Epithelial cell of esophagus (primary cell): ENCODE measurements at regions not wholly inside any gene's neighbourhood (a gene's known extent, or its start where the extent isn't known, plus 50 kb on each side); places are given as distances from the start of the nearest gene placed in this dataset.

Experiments used
- DNase-seq: peaks from one replicate; pipeline ENCODE4 v3.0.0; 2010; ENCODE audit warnings: low read depth
- H3K4me3 ChIP-seq: 2 replicates; pipeline ENCODE4 v1.5.1; 2011; ENCODE audit warnings: mild to moderate bottlenecking, low read length, control low read depth
- CTCF ChIP-seq: IDR thresholded peaks from 2 replicates; pipeline ENCODE4 v1.5.1; 2011; ENCODE audit warnings: low read depth, mild to moderate bottlenecking, low read length, control low read depth, inconsistent platforms; ENCODE audit not compliant: insufficient read depth; ENCODE audit errors: missing control alignments

- H3K4me3 ChIP-seq = no peak overlapping the region
- DNase-seq = no peak
- no peak for TF ChIP-seq CTCF
Measured at GRCh38 chr3:127033171-127033570, 50.3 kb downstream of the PLXNA1 start.

- no peak for TF ChIP-seq CTCF
- no peak overlapping the region for H3K4me3 ChIP-seq
- DNase-seq = no peak
Measured at GRCh38 chr3:127033786-127034185, 50.9 kb downstream of the PLXNA1 start.

GRCh38 chr3:127034195-127034989, 51.5 kb downstream of the PLXNA1 start:
- DNase-seq = no peak
- no peak overlapping the region for H3K4me3 ChIP-seq
- TF ChIP-seq CTCF = no peak

GRCh38 chr3:127034990-127035652, 52.2 kb downstream of the PLXNA1 start:
- no peak for DNase-seq
- no peak for TF ChIP-seq CTCF
- H3K4me3 ChIP-seq = no peak overlapping the region

GRCh38 chr3:127035677-127036076, 52.8 kb downstream of the PLXNA1 start:
- no peak for TF ChIP-seq CTCF
- DNase-seq = peak; percentile 95

GRCh38 chr3:127036209-127037020, 53.5 kb downstream of the PLXNA1 start:
- DNase-seq = no peak
- TF ChIP-seq CTCF = no peak
- H3K4me3 ChIP-seq = no peak overlapping the region

More at GRCh38 chr3:127035677-127036076, 52.8 kb downstream of the PLXNA1 start:
- no peak overlapping the region for H3K4me3 ChIP-seq
